Heart right ventricle (tissue), 16 donors: ENCODE measurements at regions not wholly inside any gene's neighbourhood (a gene's known extent, or its start where the extent isn't known, plus 50 kb on each side); places are given as distances from the start of the nearest gene placed in this dataset.

Source experiments
- ATAC-seq, 8 donors: fragments of 200-7000 bp; cut with Tn5 transposase; one replicate each; pipeline ENCODE4 v1.9.1; 2020; ENCODE audit warnings: mild to moderate bottlenecking in 8 of 8, moderate library complexity in 8 of 8, moderate number of reproducible peaks in 1 of 8
- DNase-seq, 2 donors: peaks; one replicate each; pipeline ENCODE4 v3.0.0-alpha.2; 2020
- H3K27ac ChIP-seq, 10 donors: fragments of 200-600 bp; sonication (generic) in 2 of 10; one replicate each; pipeline versions ENCODE4 v1.5.0 to v1.8.0; 2020 to 2022; ENCODE audit warnings: mild to moderate bottlenecking in 3 of 10
- H3K27me3 ChIP-seq, 7 donors: fragments of 200-600 bp; one replicate each; pipeline ENCODE4 v1.8.0; 2021 to 2022; ENCODE audit warnings: mild to moderate bottlenecking in 2 of 7
- H3K36me3 ChIP-seq, 9 donors: fragments of 200-600 bp; sonication (generic) in 1 of 9; one replicate each; pipeline versions ENCODE4 v1.5.0 to v1.8.0; 2020 to 2022; ENCODE audit warnings: mild to moderate bottlenecking in 2 of 9
- H3K4me1 ChIP-seq, 9 donors: fragments of 200-600 bp; sonication (generic) in 1 of 9; one replicate each; pipeline versions ENCODE4 v1.5.0 to v1.8.0; 2020 to 2022; ENCODE audit warnings: mild to moderate bottlenecking in 4 of 9
- H3K4me3 ChIP-seq, 10 donors: fragments of 200-600 bp; sonication (generic) in 2 of 10; one replicate each; pipeline versions ENCODE4 v1.5.0 to v1.8.0; 2020 to 2022; ENCODE audit warnings: mild to moderate bottlenecking in 7 of 10, moderate library complexity in 2 of 10
- H3K9me3 ChIP-seq, 11 donors: fragments of 200-600 bp in 10 of 11; sonication (generic) in 2 of 11; one replicate each; pipeline versions ENCODE4 v1.5.0 to v1.8.0; 2013 to 2022; ENCODE audit warnings: mild to moderate bottlenecking in 2 of 11, control low read depth in 1 of 11, moderate library complexity in 1 of 11
- CTCF ChIP-seq, 9 donors: fragments of 200-600 bp; sonication (generic) in 2 of 9; IDR thresholded peaks; one replicate each; pipeline versions ENCODE4 v1.5.0 to v1.8.0; 2021 to 2022; ENCODE audit warnings: antibody characterized with exemption in 9 of 9, mild to moderate bottlenecking in 5 of 9, moderate library complexity in 1 of 9
- WGBS, 2 donors: extraction: QIAGEN DNeasy Blood & Tissue Kit; methylation state at CpG; one replicate each; pipeline ENCODE4 v1.1.7; 2013; ENCODE audit warnings: inconsistent platforms in 1 of 2; 5-methylcytosine and 5-hydroxymethylcytosine counted together
- intact Hi-C, 10 donors: fragments of 100-400 bp; cut with DNase I; formaldehyde crosslinking; loops; one replicate each; pipeline versions ENCODE4 v1.11.1 to v1.14.2; 2022
- donor health status: Arrhythmogenic right ventricular cardiomyopathy.
- donor health status: ischemic (EF 13 %, LVEDD 7.1; RV severe dilation, severe dysfunction).
- donor health status: healthy with polysubstance abuse.
- donor health status: DM: no; HTN: yes; CAD: no.
- donor health status: DM: no; HTN: no; CAD: no.
- donor health status: ischemic (EF 25% LVEDD 6.9; RV normal size, moderate dysfunction).
- donor health status: ischemic (EF 25% LVEDD 5.7; RV mildly dilated, moderate dysfunction).
- donor health status: healthy.
- donor health status: DM: yes; HTN: yes; CAD: no.
- donor health status: Ischemic cardiomyopathy.
- donor health status: ischemic (EF 35%, LVEDD 5.7; RV mildly dilated, moderate dysfunction).
- donor health status: nonischemic (EF 11% LVEDD 7.7; RV severe dilation, severe dysfunction).
- donor health status: DM: yes; HTN: yes; CAD: no.
- donor health status: PGD.
- donor health status: ischemic (EF 29% LVEDD 5.4; RV normal size, mild dysfunction).
- donor health status: nonischemic (EF 23%, LVEDD 6.1; RV moderate dilation, normal function).

GRCh38 chr12:111010061-111010460 lies 89.7 kb upstream of the MYL2 start:
- Histone ChIP-seq H3K27ac (no peak overlapping the region), H3K36me3 (no peaks in the 10 kb centered on the region), H3K27me3 (peaks cover 0 to 21% (median 8%) of the 10 kb centered on the region in 7 donors), H3K9me3 (no peaks in the 10 kb centered on the region), H3K4me3 (no peak overlapping the region), H3K4me1 (no peaks in the 10 kb centered on the region)
- TF ChIP-seq CTCF (IDR thresholded peaks at IDR 0.05): no peak
- intact Hi-C loops: no loop called here
- DNase-seq: no peak
- no peak for ATAC-seq
- WGBS, 2 donors: 81 to 82% methylated on average over 3 of the region's 3 CpGs

- WGBS, 2 donors: 62 to 74% methylated on average over 2 of the region's 2 CpGs
- Histone ChIP-seq H3K9me3 (no peaks in the 10 kb centered on the region), H3K27ac (no peak overlapping the region), H3K4me1 (no peaks in the 10 kb centered on the region), H3K36me3 (no peaks in the 10 kb centered on the region), H3K4me3 (no peak overlapping the region), H3K27me3 (peaks cover 0 to 25% (median 12%) of the 10 kb centered on the region in 7 donors)
- TF ChIP-seq CTCF (IDR thresholded peaks at IDR 0.05): no peak
- ATAC-seq (no peak), DNase-seq (no peak)
- intact Hi-C loops: no loop called here
Observed at GRCh38 chr12:111006621-111007020, 86.2 kb upstream of the MYL2 start.

- no peak overlapping the region for H3K4me3 ChIP-seq
- peaks cover 0 to 10% (median 0%) of the 10 kb centered on the region in 9 donors for H3K4me1 ChIP-seq
- 72 to 87% methylated on average over 2 of the region's 2 CpGs for WGBS, 2 donors
- no peaks in the 10 kb centered on the region for H3K27me3 ChIP-seq
- no peak overlapping the region for H3K27ac ChIP-seq
- H3K36me3 ChIP-seq: no peaks in the 10 kb centered on the region
- ATAC-seq: no peak
- intact Hi-C loops: no loop called here
- DNase-seq: no peak
- no peak for TF ChIP-seq CTCF (IDR thresholded peaks at IDR 0.05)
- H3K9me3 ChIP-seq: peaks cover 0 to 34% (median 22%) of the 10 kb centered on the region in 11 donors
Observed at GRCh38 chr12:110998971-110999370, 78.6 kb upstream of the MYL2 start.

GRCh38 chr12:110998165-110998564 lies 77.8 kb upstream of the MYL2 start:
- H3K4me3 ChIP-seq: no peak overlapping the region
- intact Hi-C loops: no loop called here
- no peak for TF ChIP-seq CTCF (IDR thresholded peaks at IDR 0.05)
- peaks cover 0 to 34% (median 22%) of the 10 kb centered on the region in 11 donors for H3K9me3 ChIP-seq
- peaks cover 0 to 10% (median 0%) of the 10 kb centered on the region in 9 donors for H3K4me1 ChIP-seq
- H3K27ac ChIP-seq: no peak overlapping the region
- DNase-seq (no peak), ATAC-seq (no peak)
- H3K36me3 ChIP-seq: no peaks in the 10 kb centered on the region
- no peaks in the 10 kb centered on the region for H3K27me3 ChIP-seq
- WGBS, 2 donors: 57 to 60% methylated on average over 3 of the region's 3 CpGs
